ENCODE measurements at regions not wholly inside any gene's neighbourhood (a gene's known extent, or its start where the extent isn't known, plus 50 kb on each side); places are given as distances from the start of the nearest gene placed in this dataset.

DNA sequence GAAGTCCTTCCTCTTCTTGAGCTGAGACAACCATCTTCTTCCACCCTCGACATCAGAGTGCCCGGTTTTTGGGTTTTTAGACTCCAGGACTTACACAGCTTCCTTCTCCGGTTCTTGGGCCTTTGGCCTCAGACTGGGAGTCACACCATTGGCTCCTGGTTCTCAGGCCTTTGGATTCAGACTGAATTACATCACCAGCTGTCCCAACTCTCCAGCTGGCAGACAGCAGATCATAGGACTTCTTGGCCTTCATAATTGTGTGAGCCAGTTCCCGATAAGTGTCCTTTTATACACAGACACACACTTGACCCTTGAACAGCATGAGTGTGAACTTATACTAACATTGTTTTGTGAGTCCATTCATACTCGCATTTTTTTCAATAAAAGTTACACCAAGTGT is 166.0 kb upstream of the UBL3 start:
- no peaks in the 10 kb centered on the region for H3K36me3 ChIP-seq (ENCODE audit: low read depth)
- no peak overlapping the region for H3K9ac ChIP-seq
- DNase-seq: peak; percentile 51
- H2AFZ ChIP-seq: no peak overlapping the region
- H3K4me3 ChIP-seq: no peak overlapping the region
- H3K79me2 ChIP-seq (ENCODE audit: insufficient read depth): no peaks in the 10 kb centered on the region
- H4K20me1 ChIP-seq (ENCODE audit: insufficient read depth): no peaks in the 10 kb centered on the region
- in situ Hi-C loops (cut with MboI): no loop called here
- no peak overlapping the region for H3K27ac ChIP-seq
- H3K9me2 ChIP-seq (ENCODE audit: insufficient read depth): no peaks in the 10 kb centered on the region
- WGBS, 2 experiments (ENCODE audit: low coverage in 1 of 2, low lambda C conversion rate in 2 of 2, missing lambda C conversion rate in 2 of 2): 30 to 38% methylated on average over 5 of the region's 5 CpGs
- no peaks in the 10 kb centered on the region for H3K9me3 ChIP-seq (ENCODE audit: low read depth)
- TF ChIP-seq EZH2phosphoT487 (IDR thresholded peaks at IDR 0.05; ENCODE audit: insufficient read depth, low read depth) (no peak), EZH2 (IDR thresholded peaks at IDR 0.05; ENCODE audit: insufficient read depth, poor library complexity, severe bottlenecking) (no peak)
- peaks cover 11% of the 10 kb centered on the region for H3K4me1 ChIP-seq (ENCODE audit: insufficient read depth)
- H3K4me2 ChIP-seq (ENCODE audit: unreplicated experiment): no peak overlapping the region
- H3F3A ChIP-seq (ENCODE audit: insufficient read depth): peaks cover 10% of the 10 kb centered on the region
- H3K27me3 ChIP-seq (replicated peaks; ENCODE audit: insufficient read depth): no peaks in the 10 kb centered on the region

DNA sequence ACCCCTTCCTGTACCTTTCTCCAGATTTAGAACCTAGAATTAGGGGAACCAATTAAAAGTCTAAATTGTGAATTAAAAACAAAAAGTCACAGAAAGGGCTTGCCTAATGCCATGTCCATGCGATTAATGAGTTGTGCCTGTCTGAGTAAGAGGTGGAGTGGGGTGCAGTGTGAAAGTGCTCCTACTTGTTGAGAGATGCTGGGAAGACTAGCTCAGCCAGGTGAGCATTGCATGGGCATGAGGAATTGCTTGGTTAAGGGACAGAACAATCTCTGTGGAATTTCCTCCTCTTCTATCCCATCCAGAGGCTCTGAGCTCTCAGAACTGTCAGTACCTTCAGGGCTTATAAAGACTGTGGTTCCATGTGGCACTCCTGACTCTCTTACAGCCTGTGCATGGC is 159.0 kb upstream of the UBL3 start:
- in situ Hi-C loops (cut with MboI): no loop called here
- 97 to 100% methylated on average over 1 of the region's 1 CpG for WGBS, 2 experiments (ENCODE audit: low coverage in 1 of 2, low lambda C conversion rate in 2 of 2, missing lambda C conversion rate in 2 of 2)
- Histone ChIP-seq H3K4me2 (ENCODE audit: unreplicated experiment) (no peak overlapping the region), H4K20me1 (ENCODE audit: insufficient read depth) (no peaks in the 10 kb centered on the region), H3K4me3 (no peak overlapping the region), H3K79me2 (ENCODE audit: insufficient read depth) (no peaks in the 10 kb centered on the region), H3F3A (ENCODE audit: insufficient read depth) (no peaks in the 10 kb centered on the region), H2AFZ (no peak overlapping the region), H3K27me3 (replicated peaks; ENCODE audit: insufficient read depth) (no peaks in the 10 kb centered on the region), H3K36me3 (ENCODE audit: low read depth) (no peaks in the 10 kb centered on the region), H3K27ac (no peak overlapping the region), H3K9ac (no peak overlapping the region), H3K9me2 (ENCODE audit: insufficient read depth) (no peaks in the 10 kb centered on the region), H3K4me1 (ENCODE audit: insufficient read depth) (no peaks in the 10 kb centered on the region), H3K9me3 (ENCODE audit: low read depth) (no peaks in the 10 kb centered on the region)
- DNase-seq: no peak
- TF ChIP-seq EZH2phosphoT487 (IDR thresholded peaks at IDR 0.05; ENCODE audit: insufficient read depth, low read depth) (no peak), EZH2 (IDR thresholded peaks at IDR 0.05; ENCODE audit: insufficient read depth, poor library complexity, severe bottlenecking) (no peak)

DNA sequence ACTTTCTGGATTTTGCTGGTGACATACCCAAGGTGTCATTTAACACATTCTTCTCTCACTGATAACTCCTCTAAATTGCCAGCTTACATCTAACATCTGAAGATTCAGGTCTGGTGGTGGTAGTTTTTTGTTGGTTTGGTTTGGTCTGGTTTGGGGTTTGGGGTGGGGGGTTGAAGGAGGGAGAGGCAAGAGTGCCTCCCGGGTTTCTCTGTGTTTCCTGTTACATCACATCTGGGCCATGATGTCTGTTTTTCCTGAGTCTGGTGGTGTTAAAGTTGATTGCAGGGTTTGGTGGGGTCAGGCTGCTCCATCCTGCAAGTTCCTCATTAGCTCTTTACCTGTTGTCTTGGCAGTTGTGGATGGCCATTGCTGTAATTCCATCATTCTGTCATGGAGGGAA is 155.8 kb upstream of the UBL3 start:
- H3K27me3 ChIP-seq (replicated peaks; ENCODE audit: insufficient read depth): no peaks in the 10 kb centered on the region
- H3K9me2 ChIP-seq (ENCODE audit: insufficient read depth): no peaks in the 10 kb centered on the region
- H2AFZ ChIP-seq: no peak overlapping the region
- in situ Hi-C loops (cut with MboI): no loop called here
- no peaks in the 10 kb centered on the region for H3K9me3 ChIP-seq (ENCODE audit: low read depth)
- H3K27ac ChIP-seq: no peak overlapping the region
- no peaks in the 10 kb centered on the region for H3K79me2 ChIP-seq (ENCODE audit: insufficient read depth)
- no peak overlapping the region for H3K4me3 ChIP-seq
- TF ChIP-seq EZH2 (IDR thresholded peaks at IDR 0.05; ENCODE audit: insufficient read depth, poor library complexity, severe bottlenecking) (no peak), EZH2phosphoT487 (IDR thresholded peaks at IDR 0.05; ENCODE audit: insufficient read depth, low read depth) (no peak)
- H3F3A ChIP-seq (ENCODE audit: insufficient read depth): peaks cover 12% of the 10 kb centered on the region
- H3K4me2 ChIP-seq (ENCODE audit: unreplicated experiment): no peak overlapping the region
- H4K20me1 ChIP-seq (ENCODE audit: insufficient read depth): no peaks in the 10 kb centered on the region
- 16 to 20% methylated on average over 1 of the region's 1 CpG for WGBS, 2 experiments (ENCODE audit: low coverage in 1 of 2, low lambda C conversion rate in 2 of 2, missing lambda C conversion rate in 2 of 2)
- no peak for DNase-seq
- H3K9ac ChIP-seq: no peak overlapping the region
- peaks cover 10% of the 10 kb centered on the region for H3K4me1 ChIP-seq (ENCODE audit: insufficient read depth)
- no peaks in the 10 kb centered on the region for H3K36me3 ChIP-seq (ENCODE audit: low read depth)

DNA sequence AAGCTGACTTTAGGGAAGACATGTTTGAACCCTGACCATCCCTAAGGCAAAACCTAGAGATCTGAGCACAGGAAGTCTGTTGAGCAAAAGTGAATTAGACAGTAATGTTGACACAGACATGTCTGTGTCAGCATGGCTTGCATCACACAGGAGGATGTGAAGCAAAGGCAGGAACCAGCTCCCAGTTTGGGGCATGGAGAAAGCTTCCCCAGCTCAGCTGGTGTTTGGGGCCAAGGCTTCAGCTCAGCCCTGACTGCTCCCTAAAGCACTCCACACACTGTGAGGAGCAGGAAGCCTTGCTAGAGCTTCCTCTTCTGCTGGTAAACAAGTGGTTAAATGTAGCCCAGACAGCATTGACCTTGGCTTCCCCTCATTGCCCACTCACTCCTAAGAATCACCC is 153.8 kb upstream of the UBL3 start:
- Histone ChIP-seq H3K79me2 (ENCODE audit: insufficient read depth) (no peaks in the 10 kb centered on the region), H2AFZ (0 out of 2 replicates have a peak overlapping the region, but pooled peaks have one; percentile 35), H3K27ac (no peak overlapping the region), H3K4me1 (ENCODE audit: insufficient read depth) (peaks cover 10% of the 10 kb centered on the region), H3K9me2 (ENCODE audit: insufficient read depth) (no peaks in the 10 kb centered on the region), H4K20me1 (ENCODE audit: insufficient read depth) (no peaks in the 10 kb centered on the region), H3K4me3 (no peak overlapping the region), H3K4me2 (ENCODE audit: unreplicated experiment) (peak overlapping the region; percentile 1), H3K36me3 (ENCODE audit: low read depth) (no peaks in the 10 kb centered on the region), H3K27me3 (replicated peaks; ENCODE audit: insufficient read depth) (no peaks in the 10 kb centered on the region), H3K9ac (no peak overlapping the region), H3K9me3 (ENCODE audit: low read depth) (no peaks in the 10 kb centered on the region), H3F3A (ENCODE audit: insufficient read depth) (peaks cover 12% of the 10 kb centered on the region)
- peak; percentile 46 for DNase-seq
- in situ Hi-C loops (cut with MboI): no loop called here
- TF ChIP-seq EZH2phosphoT487 (IDR thresholded peaks at IDR 0.05; ENCODE audit: insufficient read depth, low read depth): no peak
- TF ChIP-seq EZH2 (IDR thresholded peaks at IDR 0.05; ENCODE audit: insufficient read depth, poor library complexity, severe bottlenecking): no peak

DNA sequence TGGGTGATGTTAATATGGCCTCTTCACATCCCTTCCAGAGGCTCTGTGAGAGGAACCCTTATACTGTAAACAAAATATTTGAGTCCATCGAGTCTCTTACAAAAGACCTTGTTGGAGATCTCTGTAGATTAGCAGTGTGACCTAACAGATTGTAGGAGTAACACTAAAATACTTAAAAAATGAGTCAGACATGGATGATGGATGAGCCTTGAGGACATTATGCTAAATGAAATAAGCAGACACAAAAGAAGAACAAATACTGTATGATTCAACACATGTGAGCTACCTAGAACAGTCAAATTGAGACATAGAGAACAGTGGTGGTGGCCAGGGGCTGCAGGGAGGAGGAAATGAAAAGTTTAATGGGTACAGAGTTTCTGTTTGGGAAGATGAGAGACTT is 152.2 kb upstream of the UBL3 start:
- WGBS, 2 experiments (ENCODE audit: low coverage in 1 of 2, low lambda C conversion rate in 2 of 2, missing lambda C conversion rate in 2 of 2): 0 to 4% methylated on average over 1 of the region's 1 CpG
- Histone ChIP-seq H2AFZ (no peak overlapping the region), H3K9ac (no peak overlapping the region)

More for the DNA sequence above, 152.2 kb upstream of the UBL3 start:
- Histone ChIP-seq H3K9me3 (ENCODE audit: low read depth) (no peaks in the 10 kb centered on the region), H3K4me3 (no peak overlapping the region), H3K4me2 (ENCODE audit: unreplicated experiment) (peak overlapping the region; percentile 27), H4K20me1 (ENCODE audit: insufficient read depth) (no peaks in the 10 kb centered on the region), H3K9me2 (ENCODE audit: insufficient read depth) (no peaks in the 10 kb centered on the region), H3K79me2 (ENCODE audit: insufficient read depth) (no peaks in the 10 kb centered on the region), H3K4me1 (ENCODE audit: insufficient read depth) (peaks cover 10% of the 10 kb centered on the region), H3K27ac (peak overlapping the region; percentile 47), H3K27me3 (replicated peaks; ENCODE audit: insufficient read depth) (no peaks in the 10 kb centered on the region), H3K36me3 (ENCODE audit: low read depth) (no peaks in the 10 kb centered on the region), H3F3A (ENCODE audit: insufficient read depth) (peaks cover 12% of the 10 kb centered on the region)
- in situ Hi-C loops (cut with MboI): no loop called here
- DNase-seq: peak; percentile 80
- TF ChIP-seq EZH2phosphoT487 (IDR thresholded peaks at IDR 0.05; ENCODE audit: insufficient read depth, low read depth): no peak
- no peak for TF ChIP-seq EZH2 (IDR thresholded peaks at IDR 0.05; ENCODE audit: insufficient read depth, poor library complexity, severe bottlenecking)
